ENCODE measurements at regions not wholly inside any gene's neighbourhood (a gene's known extent, or its start where the extent isn't known, plus 50 kb on each side); places are given as distances from the start of the nearest gene placed in this dataset.

GRCh38 chr15:31525185-31525695 lies 198.6 kb downstream of the KLF13 start:
- no peak for TF ChIP-seq CTCF (IDR thresholded peaks at IDR 0.05)
- Histone ChIP-seq H3K36me3 (no peaks in the 10 kb centered on the region), H3K27me3 (replicated peaks; ENCODE audit: insufficient read depth) (no peaks in the 10 kb centered on the region), H3K4me1 (ENCODE audit: control insufficient read depth in 1 of 2, low read depth in 2 of 2) (no peaks in the 10 kb centered on the region), H3K4me3 (no peak overlapping the region), H3K27ac (no peak overlapping the region), H3K9me3 (no peaks in the 10 kb centered on the region)
- ATAC-seq (ENCODE audit: insufficient number of reproducible peaks, low FRiP score, low read depth) (no peak), DNase-seq (ENCODE audit: low spot score) (no peak)

DNA sequence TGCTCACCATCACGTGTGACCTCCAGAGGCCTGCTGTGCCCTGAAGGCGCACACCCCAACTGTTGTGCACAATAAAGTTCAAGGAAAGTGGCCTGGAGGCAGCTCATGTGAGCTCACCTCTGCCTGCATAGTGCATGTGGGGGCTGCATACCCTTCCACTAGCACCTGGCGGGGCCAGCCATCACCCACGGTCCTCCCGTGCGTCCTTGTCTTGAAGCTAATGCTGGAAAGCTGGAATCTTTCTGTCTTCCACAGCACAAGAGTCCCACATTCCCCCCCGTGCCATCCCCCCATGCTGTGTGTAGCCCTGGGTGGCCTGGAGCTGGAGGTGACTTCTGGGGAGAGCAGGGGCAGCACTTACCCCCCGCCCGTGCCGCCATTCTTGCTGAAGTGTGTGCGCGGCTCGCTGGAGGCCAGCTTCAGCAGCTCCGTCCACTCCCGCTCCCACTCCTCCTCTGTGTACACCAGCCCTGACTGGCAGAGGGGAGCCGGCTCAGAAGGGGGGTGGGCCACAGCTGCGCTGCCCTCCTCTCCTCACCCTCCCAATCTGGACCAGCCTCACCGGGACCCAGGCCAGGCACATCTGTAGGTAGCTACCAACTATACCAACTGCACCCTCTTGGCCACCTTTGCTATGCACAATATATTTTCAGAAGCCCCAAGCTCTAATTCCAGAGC lies 199.5 kb downstream of the KLF13 start:
- no peak overlapping the region for H3K4me3 ChIP-seq
- DNase-seq (ENCODE audit: low spot score) (no peak), ATAC-seq (ENCODE audit: insufficient number of reproducible peaks, low FRiP score, low read depth) (no peak)
- no peaks in the 10 kb centered on the region for H3K27me3 ChIP-seq (replicated peaks; ENCODE audit: insufficient read depth)
- TF ChIP-seq CTCF (IDR thresholded peaks at IDR 0.05) = no peak
- no peaks in the 10 kb centered on the region for H3K36me3 ChIP-seq
- H3K9me3 ChIP-seq = no peaks in the 10 kb centered on the region
- H3K4me1 ChIP-seq (ENCODE audit: control insufficient read depth in 1 of 2, low read depth in 2 of 2) = no peaks in the 10 kb centered on the region
- H3K27ac ChIP-seq = no peak overlapping the region

DNA sequence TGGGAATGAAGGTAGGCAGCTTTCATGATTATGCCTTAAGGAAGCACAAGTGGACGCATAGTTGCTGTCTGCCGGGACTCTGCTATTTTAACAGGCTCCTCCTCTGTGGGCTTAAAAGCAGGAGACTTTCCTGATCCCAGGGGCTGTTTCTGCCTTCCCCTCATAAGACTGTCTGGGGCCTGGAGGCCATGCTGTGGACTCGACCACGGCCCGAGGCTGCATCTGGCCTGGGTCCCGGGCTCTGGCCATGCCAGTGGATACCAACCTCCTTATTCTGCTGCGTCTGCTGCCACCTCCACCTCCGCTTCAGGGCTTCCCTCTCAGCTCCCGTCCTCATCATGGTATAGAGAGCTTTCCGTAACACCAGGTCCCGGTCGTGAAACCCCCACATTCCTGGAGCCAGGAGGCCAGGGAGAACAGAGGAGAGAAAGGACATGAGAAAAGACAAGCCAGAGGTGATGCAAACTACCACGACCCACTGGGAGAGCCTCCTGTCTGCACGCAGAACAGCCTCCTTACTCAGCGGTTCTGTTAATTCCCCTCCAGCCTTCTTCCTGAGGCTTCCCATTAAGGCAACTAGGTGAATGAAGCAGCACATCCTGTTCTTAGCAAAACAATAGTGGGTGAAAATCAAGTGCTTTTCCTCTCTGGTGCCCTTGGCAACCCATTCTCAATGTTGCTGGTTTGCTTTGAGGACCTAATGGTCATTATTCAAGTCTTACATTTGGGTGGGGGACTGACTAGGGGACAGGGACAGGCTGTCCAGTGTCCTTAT lies 200.5 kb downstream of the KLF13 start:
- H3K27ac ChIP-seq = no peak overlapping the region
- no peak overlapping the region for H3K4me3 ChIP-seq
- DNase-seq (ENCODE audit: low spot score) (no peak), ATAC-seq (ENCODE audit: insufficient number of reproducible peaks, low FRiP score, low read depth) (no peak)
- H3K9me3 ChIP-seq = no peaks in the 10 kb centered on the region
- no peak for TF ChIP-seq CTCF (IDR thresholded peaks at IDR 0.05)
- H3K4me1 ChIP-seq (ENCODE audit: control insufficient read depth in 1 of 2, low read depth in 2 of 2) = no peaks in the 10 kb centered on the region
- H3K27me3 ChIP-seq (replicated peaks; ENCODE audit: insufficient read depth) = no peaks in the 10 kb centered on the region
- no peaks in the 10 kb centered on the region for H3K36me3 ChIP-seq

- no peaks in the 10 kb centered on the region for H3K36me3 ChIP-seq
- H3K27me3 ChIP-seq (replicated peaks; ENCODE audit: insufficient read depth) = no peaks in the 10 kb centered on the region
- TF ChIP-seq CTCF (IDR thresholded peaks at IDR 0.05) = no peak
- H3K4me3 ChIP-seq = no peak overlapping the region
- DNase-seq (ENCODE audit: low spot score) (no peak), ATAC-seq (ENCODE audit: insufficient number of reproducible peaks, low FRiP score, low read depth) (no peak)
- H3K27ac ChIP-seq = no peak overlapping the region
- no peaks in the 10 kb centered on the region for H3K4me1 ChIP-seq (ENCODE audit: control insufficient read depth in 1 of 2, low read depth in 2 of 2)
- H3K9me3 ChIP-seq = no peaks in the 10 kb centered on the region
These were observed 202.2 kb downstream of the KLF13 start for GRCh38 chr15:31528846-31529245.

DNA sequence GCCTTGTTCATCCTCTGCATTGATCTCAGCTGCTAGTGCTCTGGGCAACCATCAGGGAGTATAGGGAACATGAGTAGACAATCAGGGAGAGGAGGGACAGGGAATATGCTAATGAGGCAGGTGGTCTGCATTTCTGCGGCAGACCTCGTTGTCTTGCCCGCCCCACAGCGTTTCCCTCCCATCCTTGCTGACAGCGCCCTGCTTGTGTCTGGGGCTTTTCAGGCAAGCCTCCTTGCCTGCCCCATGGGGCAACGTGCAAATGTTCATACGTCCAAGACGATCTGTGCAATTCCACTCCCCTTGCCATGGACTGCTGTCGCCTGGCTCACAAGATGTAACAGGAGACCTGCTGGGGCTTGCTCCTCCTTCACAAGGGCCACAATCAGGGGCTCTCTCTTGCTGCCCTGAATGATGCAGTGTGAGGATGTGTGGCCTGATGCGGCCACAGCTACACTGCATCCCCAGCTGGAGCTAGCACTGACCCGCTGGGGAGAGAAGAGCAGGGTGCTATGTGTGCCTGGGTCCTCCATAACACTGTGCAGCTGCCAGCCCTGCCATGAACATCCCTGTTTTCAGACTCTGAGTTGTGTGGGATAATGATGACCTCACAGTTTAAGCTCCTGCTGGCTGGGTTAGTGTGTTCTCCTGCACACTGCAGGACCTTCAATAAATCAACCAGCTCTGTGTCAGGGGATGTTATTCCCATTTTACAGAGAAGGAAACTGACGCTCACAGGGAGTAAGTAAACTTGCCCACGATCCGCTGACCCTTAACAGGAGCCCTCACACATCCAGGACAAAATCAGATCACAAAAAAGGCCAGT lies 211.3 kb downstream of the KLF13 start:
- Histone ChIP-seq H3K27me3 (replicated peaks; ENCODE audit: insufficient read depth) (no peaks in the 10 kb centered on the region), H3K27ac (no peak overlapping the region), H3K9me3 (no peaks in the 10 kb centered on the region), H3K36me3 (no peaks in the 10 kb centered on the region), H3K4me1 (ENCODE audit: control insufficient read depth in 1 of 2, low read depth in 2 of 2) (no peaks in the 10 kb centered on the region), H3K4me3 (no peak overlapping the region)
- TF ChIP-seq CTCF (IDR thresholded peaks at IDR 0.05) = no peak
- DNase-seq (ENCODE audit: low spot score) (no peak), ATAC-seq (ENCODE audit: insufficient number of reproducible peaks, low FRiP score, low read depth) (no peak)
